ENCODE measurements at regions not wholly inside any gene's neighbourhood (a gene's known extent, or its start where the extent isn't known, plus 50 kb on each side); places are given as distances from the start of the nearest gene placed in this dataset.
A peak's percentile ranks its signal among the peaks of the same experiment; 100 is the strongest.
"Not testable (repeated sequence)": the region's sequence is repeated elsewhere in the genome, so short reads cannot be mapped to it uniquely, and the experiment has no call there.

GRCh38 chr4:114116861-114117260 is 137.4 kb upstream of the ARSJ start:
- Mint-ChIP-seq H3K4me3 (no peak overlapping the region), H3K36me3 (no peaks in the 10 kb centered on the region), H3K27ac (no peak overlapping the region), H3K9me3 (no peaks in the 10 kb centered on the region), H3K27me3 (no peaks in the 10 kb centered on the region), H3K4me1 (no peaks in the 10 kb centered on the region)
- ATAC-seq, result no peak

GRCh38 chr4:114121221-114121620 is 141.8 kb upstream of the ARSJ start:
- Mint-ChIP-seq H3K4me1 (no peaks in the 10 kb centered on the region), H3K36me3 (no peaks in the 10 kb centered on the region), H3K27ac (no peak overlapping the region), H3K9me3 (peaks cover 5% of the 10 kb centered on the region), H3K27me3 (peaks cover 7% of the 10 kb centered on the region), H3K4me3 (no peak overlapping the region)
- no peak for ATAC-seq

GRCh38 chr4:114132199-114132598 is 152.8 kb upstream of the ARSJ start:
- H3K27me3 Mint-ChIP-seq, result peaks cover under 1% of the 10 kb centered on the region
- ATAC-seq, result peak; percentile 36
- H3K27ac Mint-ChIP-seq, result no peak overlapping the region
- no peaks in the 10 kb centered on the region for H3K9me3 Mint-ChIP-seq
- H3K4me1 Mint-ChIP-seq, result peaks cover 2% of the 10 kb centered on the region
- H3K4me3 Mint-ChIP-seq, result no peak overlapping the region
- no peaks in the 10 kb centered on the region for H3K36me3 Mint-ChIP-seq

GRCh38 chr4:114132830-114133229 is 153.4 kb upstream of the ARSJ start:
- Mint-ChIP-seq H3K27ac (no peak overlapping the region), H3K9me3 (no peaks in the 10 kb centered on the region), H3K4me3 (no peak overlapping the region), H3K4me1 (peaks cover 5% of the 10 kb centered on the region), H3K27me3 (no peaks in the 10 kb centered on the region), H3K36me3 (no peaks in the 10 kb centered on the region)
- ATAC-seq, result peak; percentile 39

- Mint-ChIP-seq H3K9me3 (no peaks in the 10 kb centered on the region), H3K27me3 (no peaks in the 10 kb centered on the region), H3K4me3 (no peak overlapping the region), H3K4me1 (peaks cover 5% of the 10 kb centered on the region), H3K36me3 (no peaks in the 10 kb centered on the region), H3K27ac (no peak overlapping the region)
- no peak for ATAC-seq
Observed at GRCh38 chr4:114136069-114136468, 156.6 kb upstream of the ARSJ start.

GRCh38 chr4:114137984-114138383 is 158.5 kb upstream of the ARSJ start:
- ATAC-seq, result no peak
- no peaks in the 10 kb centered on the region for H3K36me3 Mint-ChIP-seq
- H3K27ac Mint-ChIP-seq, result no peak overlapping the region
- H3K9me3 Mint-ChIP-seq, result no peaks in the 10 kb centered on the region
- H3K4me1 Mint-ChIP-seq, result peaks cover 5% of the 10 kb centered on the region
- no peaks in the 10 kb centered on the region for H3K27me3 Mint-ChIP-seq
- no peak overlapping the region for H3K4me3 Mint-ChIP-seq

GRCh38 chr4:114146947-114147618 is 167.6 kb upstream of the ARSJ start:
- Mint-ChIP-seq H3K27me3 (peaks cover 29% of the 10 kb centered on the region), H3K36me3 (no peaks in the 10 kb centered on the region), H3K9me3 (no peaks in the 10 kb centered on the region), H3K4me3 (peak overlapping the region; percentile 9), H3K4me1 (peaks cover 6% of the 10 kb centered on the region), H3K27ac (no peak overlapping the region)
- no peak for ATAC-seq

GRCh38 chr4:114147619-114148208 is 168.3 kb upstream of the ARSJ start:
- not testable (repeated sequence) for ATAC-seq, H3K4me1 Mint-ChIP-seq
- H3K4me3 Mint-ChIP-seq, result peak overlapping the region; percentile 64

GRCh38 chr4:114148372-114149070 is 169.1 kb upstream of the ARSJ start:
- ATAC-seq, H3K4me3 Mint-ChIP-seq, H3K36me3 Mint-ChIP-seq, H3K9me3 Mint-ChIP-seq, H3K4me1 Mint-ChIP-seq, H3K27ac Mint-ChIP-seq: not testable (repeated sequence)
- peaks cover 29% of the 10 kb centered on the region for H3K27me3 Mint-ChIP-seq

More at GRCh38 chr4:114147619-114148208, 168.3 kb upstream of the ARSJ start:
- not testable (repeated sequence) for H3K36me3 Mint-ChIP-seq, H3K9me3 Mint-ChIP-seq, H3K27ac Mint-ChIP-seq
- peaks cover 29% of the 10 kb centered on the region for H3K27me3 Mint-ChIP-seq

GRCh38 chr4:114156371-114156770 is 176.9 kb upstream of the ARSJ start:
- Mint-ChIP-seq H3K4me3 (no peak overlapping the region), H3K27me3 (peaks cover 9% of the 10 kb centered on the region), H3K4me1 (no peaks in the 10 kb centered on the region), H3K27ac (no peak overlapping the region), H3K36me3 (no peaks in the 10 kb centered on the region), H3K9me3 (no peaks in the 10 kb centered on the region)
- ATAC-seq, result no peak

- Mint-ChIP-seq H3K27ac (no peak overlapping the region), H3K9me3 (peaks cover 4% of the 10 kb centered on the region), H3K4me3 (no peak overlapping the region), H3K4me1 (no peaks in the 10 kb centered on the region), H3K36me3 (no peaks in the 10 kb centered on the region), H3K27me3 (peaks cover 22% of the 10 kb centered on the region)
- peak; percentile 38 for ATAC-seq
Observed at GRCh38 chr4:114161809-114162208, 182.4 kb upstream of the ARSJ start.

- Mint-ChIP-seq H3K36me3 (no peaks in the 10 kb centered on the region), H3K27ac (no peak overlapping the region), H3K4me1 (no peaks in the 10 kb centered on the region), H3K27me3 (peaks cover 21% of the 10 kb centered on the region), H3K4me3 (no peak overlapping the region), H3K9me3 (peaks cover 4% of the 10 kb centered on the region)
- ATAC-seq, result no peak
Observed at GRCh38 chr4:114163051-114163450, 183.6 kb upstream of the ARSJ start.

GRCh38 chr4:114173968-114174367 is 194.5 kb upstream of the ARSJ start:
- no peaks in the 10 kb centered on the region for H3K9me3 Mint-ChIP-seq
- H3K4me1 Mint-ChIP-seq, result no peaks in the 10 kb centered on the region
- no peaks in the 10 kb centered on the region for H3K36me3 Mint-ChIP-seq
- no peak overlapping the region for H3K4me3 Mint-ChIP-seq
- H3K27me3 Mint-ChIP-seq, result no peaks in the 10 kb centered on the region
- no peak overlapping the region for H3K27ac Mint-ChIP-seq
- ATAC-seq, result no peak

GRCh38 chr4:114177628-114178027 is 198.2 kb upstream of the ARSJ start:
- H3K4me3 Mint-ChIP-seq, result no peak overlapping the region
- peaks cover 8% of the 10 kb centered on the region for H3K9me3 Mint-ChIP-seq
- H3K27ac Mint-ChIP-seq, result no peak overlapping the region
- no peak for ATAC-seq
- H3K27me3 Mint-ChIP-seq, result peaks cover 9% of the 10 kb centered on the region
- no peaks in the 10 kb centered on the region for H3K36me3 Mint-ChIP-seq
- H3K4me1 Mint-ChIP-seq, result no peaks in the 10 kb centered on the region

- H3K27me3 Mint-ChIP-seq, result peaks cover 9% of the 10 kb centered on the region
- H3K36me3 Mint-ChIP-seq, result no peaks in the 10 kb centered on the region
- no peak for ATAC-seq
- H3K9me3 Mint-ChIP-seq, result peaks cover 13% of the 10 kb centered on the region
- no peak overlapping the region for H3K4me3 Mint-ChIP-seq
- H3K27ac Mint-ChIP-seq, result no peak overlapping the region
- no peaks in the 10 kb centered on the region for H3K4me1 Mint-ChIP-seq
Observed at GRCh38 chr4:114178392-114178791, 198.9 kb upstream of the ARSJ start.

- H3K4me3 Mint-ChIP-seq, result no peak overlapping the region
- H3K36me3 Mint-ChIP-seq, result no peaks in the 10 kb centered on the region
- no peak overlapping the region for H3K27ac Mint-ChIP-seq
- H3K27me3 Mint-ChIP-seq, result peaks cover 9% of the 10 kb centered on the region
- no peaks in the 10 kb centered on the region for H3K4me1 Mint-ChIP-seq
- peaks cover 19% of the 10 kb centered on the region for H3K9me3 Mint-ChIP-seq
- peak; percentile 51 for ATAC-seq
Observed at GRCh38 chr4:114180481-114180880, 201.0 kb upstream of the ARSJ start.

Measured in stimulated activated memory B cell treated with anti-CD40 and anti-IgM and Interleukin-4, amounts not matched to agents 10 μg/mL and 1 μg/mL and 100 μg/mL, for 72 hours (primary cell).